Stomach (tissue), 4 donors: ENCODE measurements at regions not wholly inside any gene's neighbourhood (a gene's known extent, or its start where the extent isn't known, plus 50 kb on each side); places are given as distances from the start of the nearest gene placed in this dataset.

ENCODE experiments used
- CTCF ChIP-seq, 7 experiments: fragments of 450-650 bp in 4 of 7; fragments of 200-600 bp in 3 of 7; sonication (generic) in 3 of 7; IDR thresholded peaks; one replicate each; pipeline ENCODE4 v1.5.1; 2016 to 2019; ENCODE audit warnings: antibody characterized with exemption in 7 of 7, control low read depth in 2 of 7, mild to moderate bottlenecking in 1 of 7
- EP300 ChIP-seq: sonication (generic); formaldehyde crosslinking; IDR thresholded peaks from one replicate; pipeline ENCODE4 v1.6.1; 2017; ENCODE audit warnings: antibody characterized with exemption
- POLR2A ChIP-seq, 4 donors: fragments of 450-650 bp; IDR thresholded peaks; one replicate each; pipeline ENCODE4 v1.6.1; 2016; ENCODE audit warnings: antibody characterized with exemption in 4 of 4, control low read depth in 2 of 4, mild to moderate bottlenecking in 1 of 4, moderate library complexity in 1 of 4
- POLR2AphosphoS5 ChIP-seq, 3 donors: sonication (generic); formaldehyde crosslinking; IDR thresholded peaks; one replicate each; pipeline ENCODE4 v1.6.1; 2016; ENCODE audit warnings: antibody characterized with exemption in 3 of 3

- TF ChIP-seq POLR2A (IDR thresholded peaks at IDR 0.05): no peak
- no peak for TF ChIP-seq CTCF (IDR thresholded peaks at IDR 0.05)
- no peak for TF ChIP-seq POLR2AphosphoS5 (IDR thresholded peaks at IDR 0.05)
- TF ChIP-seq EP300: no peak
Observed at GRCh38 chr19:28299649-28300048, 913.3 kb downstream of the UQCRFS1 start.
